PFSK-1 (cell line): ENCODE measurements at regions not wholly inside any gene's neighbourhood (a gene's known extent, or its start where the extent isn't known, plus 50 kb on each side); places are given as distances from the start of the nearest gene placed in this dataset.

Experiments used
- POLR2AphosphoS5 ChIP-seq: IDR thresholded peaks from 2 replicates; pipeline ENCODE4 v1.6.1; 2012; ENCODE audit warnings: low read depth, mild to moderate bottlenecking, control low read depth, low read length, moderate library complexity
- SIN3A ChIP-seq: IDR thresholded peaks from 2 replicates; pipeline ENCODE4 v1.6.1; 2012; ENCODE audit warnings: mild to moderate bottlenecking, low read length, moderate library complexity, borderline replicate concordance; ENCODE audit not compliant: insufficient read depth
- TF ChIP-seq, protein P1 (sequence below), 2 experiments: IDR thresholded peaks; 2 replicates each; pipeline versions ENCODE4 v1.6.1 to v1.8.0; 2011 to 2012; ENCODE audit warnings: low read depth in 2 of 2, low read length in 2 of 2, control low read depth in 1 of 2, inconsistent platforms in 1 of 2, mild to moderate bottlenecking in 1 of 2, moderate library complexity in 1 of 2; ENCODE audit not compliant: insufficient read depth in 1 of 2

DNA sequence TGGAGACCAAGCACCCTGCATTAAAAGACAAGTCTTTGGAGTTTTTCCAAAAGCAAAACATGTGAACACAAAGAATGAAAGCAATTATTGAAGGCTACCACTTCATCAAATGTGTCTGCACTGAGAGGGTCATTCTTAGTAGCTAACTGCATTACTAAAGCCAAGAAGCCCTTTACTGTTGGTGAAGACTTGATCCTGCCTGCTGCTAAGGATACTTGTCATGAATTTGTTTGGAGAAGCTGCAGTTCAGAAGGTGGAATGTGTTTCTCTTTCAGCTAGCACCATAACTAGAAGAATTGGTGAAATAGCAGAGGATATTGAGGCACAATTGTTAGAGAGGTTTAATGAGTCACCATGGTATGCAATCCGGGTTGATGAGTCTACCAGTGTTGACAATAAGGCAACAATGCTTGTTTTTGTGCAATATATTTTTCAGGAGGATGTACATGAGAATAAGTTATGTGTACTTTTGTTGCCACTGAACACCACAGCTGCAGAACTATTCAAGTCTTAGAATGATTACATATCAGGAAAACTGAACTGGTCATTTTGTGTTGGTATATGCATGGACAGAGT, 457.3 kb upstream of the ISX start:
- TF ChIP-seq POLR2AphosphoS5 (no peak), SIN3A (no peak)
- TF ChIP-seq, protein P1, sequence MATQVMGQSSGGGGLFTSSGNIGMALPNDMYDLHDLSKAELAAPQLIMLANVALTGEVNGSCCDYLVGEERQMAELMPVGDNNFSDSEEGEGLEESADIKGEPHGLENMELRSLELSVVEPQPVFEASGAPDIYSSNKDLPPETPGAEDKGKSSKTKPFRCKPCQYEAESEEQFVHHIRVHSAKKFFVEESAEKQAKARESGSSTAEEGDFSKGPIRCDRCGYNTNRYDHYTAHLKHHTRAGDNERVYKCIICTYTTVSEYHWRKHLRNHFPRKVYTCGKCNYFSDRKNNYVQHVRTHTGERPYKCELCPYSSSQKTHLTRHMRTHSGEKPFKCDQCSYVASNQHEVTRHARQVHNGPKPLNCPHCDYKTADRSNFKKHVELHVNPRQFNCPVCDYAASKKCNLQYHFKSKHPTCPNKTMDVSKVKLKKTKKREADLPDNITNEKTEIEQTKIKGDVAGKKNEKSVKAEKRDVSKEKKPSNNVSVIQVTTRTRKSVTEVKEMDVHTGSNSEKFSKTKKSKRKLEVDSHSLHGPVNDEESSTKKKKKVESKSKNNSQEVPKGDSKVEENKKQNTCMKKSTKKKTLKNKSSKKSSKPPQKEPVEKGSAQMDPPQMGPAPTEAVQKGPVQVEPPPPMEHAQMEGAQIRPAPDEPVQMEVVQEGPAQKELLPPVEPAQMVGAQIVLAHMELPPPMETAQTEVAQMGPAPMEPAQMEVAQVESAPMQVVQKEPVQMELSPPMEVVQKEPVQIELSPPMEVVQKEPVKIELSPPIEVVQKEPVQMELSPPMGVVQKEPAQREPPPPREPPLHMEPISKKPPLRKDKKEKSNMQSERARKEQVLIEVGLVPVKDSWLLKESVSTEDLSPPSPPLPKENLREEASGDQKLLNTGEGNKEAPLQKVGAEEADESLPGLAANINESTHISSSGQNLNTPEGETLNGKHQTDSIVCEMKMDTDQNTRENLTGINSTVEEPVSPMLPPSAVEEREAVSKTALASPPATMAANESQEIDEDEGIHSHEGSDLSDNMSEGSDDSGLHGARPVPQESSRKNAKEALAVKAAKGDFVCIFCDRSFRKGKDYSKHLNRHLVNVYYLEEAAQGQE (IDR thresholded peaks at IDR 0.05; ENCODE audit: insufficient read depth in 1 of 2, low read depth in 2 of 2, low read length in 2 of 2) = no peak
